ENCODE measurements at regions not wholly inside any gene's neighbourhood (a gene's known extent, or its start where the extent isn't known, plus 50 kb on each side); places are given as distances from the start of the nearest gene placed in this dataset.

DNA sequence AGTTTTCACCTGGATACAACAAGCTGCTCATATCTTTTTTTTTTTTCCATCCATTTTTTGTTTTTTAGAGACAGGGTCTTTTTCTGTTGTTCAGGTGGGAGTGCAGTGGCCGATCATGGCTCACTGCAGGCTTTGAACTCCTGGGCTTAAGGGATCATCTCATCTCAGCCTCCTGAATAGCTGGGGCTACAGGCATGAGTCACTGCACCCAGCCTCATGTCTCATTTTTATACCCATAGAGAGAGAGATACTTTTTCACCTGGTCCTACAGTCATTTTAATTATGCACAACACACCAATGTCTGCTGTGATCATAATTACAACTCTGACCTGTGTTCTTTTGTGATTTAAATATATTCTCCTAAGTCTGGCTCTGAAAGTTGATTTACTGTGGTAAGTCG, 84.4 kb downstream of the KIF4B start:
- TF ChIP-seq SAFB (IDR thresholded peaks at IDR 0.05; ENCODE audit: borderline replicate concordance, low read depth, low read length) (no peak), POLR2B (IDR thresholded peaks at IDR 0.05; ENCODE audit: low read depth, partially characterized antibody) (no peak), CBFA2T2 (conservative IDR thresholded peaks at IDR 0.05) (no peak)
- DNase-seq (ENCODE audit: extremely low read depth in 1 of 4, low spot score in 3 of 4) (no peak), ATAC-seq (no peak), FAIRE-seq (no peak)
- H3K9ac ChIP-seq (ENCODE audit: insufficient read depth in 1 of 2, low read depth in 2 of 2, low read length in 2 of 2), result no peak overlapping the region
- BruUV-seq (replicated peaks), result no TSS peak
- no peaks in the 10 kb centered on the region for H3K9me1 ChIP-seq (ENCODE audit: control insufficient read depth, insufficient read depth, low read length)
- ChIA-PET POLR2A (no interaction called here), CTCF (ENCODE audit: low intra/inter-chr PET ratio) (no interaction called here)
- H3K4me3 ChIP-seq, result no peak overlapping the region
- intact Hi-C loops (cut with micrococcal nuclease), result no loop called here
- WGBS (ENCODE audit: insufficient coverage, low coverage, missing lambda C conversion rate), result 6% methylated on average over 2 of the region's 2 CpGs
- no peaks in the 10 kb centered on the region for H3K36me3 ChIP-seq (ENCODE audit: control insufficient read depth, insufficient read depth, low read length)
- H3K4me1 ChIP-seq (replicated peaks in 1 of 2; ENCODE audit: control insufficient read depth in 2 of 2, insufficient read depth in 2 of 2, low read length in 2 of 2), result no peaks in the 10 kb centered on the region
- H3K27me3 ChIP-seq (ENCODE audit: control insufficient read depth in 2 of 2, insufficient read depth in 2 of 2, low read length in 2 of 2), result 0 out of 5 replicates have a peak, but pooled peaks cover 0 to 3% of the 10 kb centered on the region in 2 experiments
- H3K79me2 ChIP-seq (ENCODE audit: control insufficient read depth, insufficient read depth, low read length), result no peaks in the 10 kb centered on the region
- in situ Hi-C loops (cut with MboI), result no loop called here
- H3K4me2 ChIP-seq (ENCODE audit: insufficient read depth, low read length), result no peak overlapping the region
- no peaks in the 10 kb centered on the region for H3K9me3 ChIP-seq (replicated peaks; ENCODE audit: control insufficient read depth, insufficient read depth, low read depth, low read length)
- H3K27ac ChIP-seq (ENCODE audit: extremely low read depth, low read depth, low read length), result no peak overlapping the region
- no peaks in the 10 kb centered on the region for H4K20me1 ChIP-seq (replicated peaks; ENCODE audit: control insufficient read depth, insufficient read depth, low read length)
- H2AFZ ChIP-seq (ENCODE audit: low read depth, low read length), result no peak overlapping the region

DNA sequence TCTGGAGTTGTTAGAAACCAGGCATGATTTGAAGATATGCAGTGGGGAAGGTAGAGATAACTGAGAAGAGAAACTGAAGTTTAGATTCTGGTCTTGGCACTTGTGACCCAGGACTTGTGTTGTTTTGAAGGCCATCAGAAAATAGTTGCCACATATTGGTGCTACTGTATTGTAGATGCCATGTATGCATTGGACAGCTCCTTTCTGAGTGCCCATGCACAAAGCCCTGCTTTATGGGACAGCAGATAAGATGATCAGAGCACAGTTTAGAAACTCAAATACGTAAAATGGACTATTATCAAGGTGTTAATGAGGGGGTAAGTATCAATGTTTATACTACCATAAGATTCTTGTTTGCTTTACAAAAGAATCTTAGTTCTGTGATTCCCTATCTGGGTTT, 84.9 kb downstream of the KIF4B start:
- in situ Hi-C loops (cut with MboI) (no loop called here), intact Hi-C loops (cut with micrococcal nuclease) (no loop called here)
- 0% methylated on average over 1 of the region's 1 CpG for WGBS (ENCODE audit: insufficient coverage, low coverage, missing lambda C conversion rate)
- Histone ChIP-seq H3K4me3 (no peak overlapping the region), H3K9me1 (ENCODE audit: control insufficient read depth, insufficient read depth, low read length) (no peaks in the 10 kb centered on the region), H3K79me2 (ENCODE audit: control insufficient read depth, insufficient read depth, low read length) (no peaks in the 10 kb centered on the region), H3K36me3 (ENCODE audit: control insufficient read depth, insufficient read depth, low read length) (no peaks in the 10 kb centered on the region), H3K27me3 (ENCODE audit: control insufficient read depth in 2 of 2, insufficient read depth in 2 of 2, low read length in 2 of 2) (0 out of 5 replicates have a peak, but pooled peaks cover 0 to 3% of the 10 kb centered on the region in 2 experiments), H3K4me2 (ENCODE audit: insufficient read depth, low read length) (no peak overlapping the region), H3K4me1 (replicated peaks in 1 of 2; ENCODE audit: control insufficient read depth in 2 of 2, insufficient read depth in 2 of 2, low read length in 2 of 2) (no peaks in the 10 kb centered on the region), H4K20me1 (replicated peaks; ENCODE audit: control insufficient read depth, insufficient read depth, low read length) (no peaks in the 10 kb centered on the region), H3K27ac (ENCODE audit: extremely low read depth, low read depth, low read length) (no peak overlapping the region), H2AFZ (ENCODE audit: low read depth, low read length) (no peak overlapping the region), H3K9me3 (replicated peaks; ENCODE audit: control insufficient read depth, insufficient read depth, low read depth, low read length) (no peaks in the 10 kb centered on the region), H3K9ac (ENCODE audit: insufficient read depth in 1 of 2, low read depth in 2 of 2, low read length in 2 of 2) (no peak overlapping the region)
- ChIA-PET CTCF (ENCODE audit: low intra/inter-chr PET ratio) (no interaction called here), POLR2A (no interaction called here)
- no peak for FAIRE-seq
- ATAC-seq, result no peak
- BruUV-seq (replicated peaks), result no TSS peak
- TF ChIP-seq NBN (IDR thresholded peaks at IDR 0.05; ENCODE audit: low read depth) (no peak), SREBF2 (CRISPR knock-in tag; IDR thresholded peaks at IDR 0.05) (no peak)
- no peak for DNase-seq (ENCODE audit: extremely low read depth in 1 of 4, low spot score in 3 of 4)
